ENCODE measurements at regions not wholly inside any gene's neighbourhood (a gene's known extent, or its start where the extent isn't known, plus 50 kb on each side); places are given as distances from the start of the nearest gene placed in this dataset.

DNA sequence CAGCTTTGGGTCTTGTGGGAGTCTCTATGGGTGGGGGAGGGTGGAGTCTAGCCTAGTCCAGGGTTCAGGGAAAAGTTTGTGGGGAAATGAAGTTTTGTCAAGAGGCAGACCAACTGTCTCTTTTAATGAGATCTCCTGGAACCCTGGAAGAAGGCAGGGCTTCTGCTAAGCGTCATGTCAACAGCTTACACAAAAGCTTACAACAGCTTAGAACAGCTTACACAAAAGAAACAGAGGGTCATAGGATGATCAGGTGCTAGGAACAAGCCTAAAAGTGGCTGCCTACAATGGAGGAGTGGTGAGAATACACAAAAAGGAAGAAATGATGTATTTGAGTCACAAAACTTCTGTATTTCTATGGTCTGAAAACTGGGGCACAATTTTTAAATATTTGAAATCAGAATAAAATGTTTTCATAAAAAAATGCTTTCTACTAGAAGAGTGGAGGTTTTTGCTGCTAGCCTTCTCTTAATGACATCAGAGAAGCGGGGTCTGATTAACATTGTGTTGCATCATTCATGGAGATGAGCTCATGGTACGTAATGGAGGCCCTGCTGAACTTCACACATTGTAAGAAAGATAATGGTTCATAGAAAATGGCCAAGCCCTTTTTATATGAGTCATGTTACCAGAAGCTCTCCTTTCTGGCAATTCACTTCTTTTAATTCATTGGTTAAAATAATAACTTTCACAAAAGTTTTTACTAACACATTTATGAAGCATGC is 351.0 kb downstream of the PIK3C3 start:
- H3K9ac ChIP-seq (ENCODE audit: low read length) = no peak overlapping the region
- H3K4me3 ChIP-seq (ENCODE audit: low read length) = no peak overlapping the region
- H3K9me3 ChIP-seq (ENCODE audit: low read length) = no peaks in the 10 kb centered on the region
- ATAC-seq (no peak), DNase-seq (no peak)
- no peaks in the 10 kb centered on the region for H3K27me3 ChIP-seq (ENCODE audit: low read length)
- H3F3A ChIP-seq (ENCODE audit: low read length, unreplicated experiment) = no peaks in the 10 kb centered on the region
- H3K4me2 ChIP-seq (ENCODE audit: low read length) = no peak overlapping the region
- no peaks in the 10 kb centered on the region for H4K20me1 ChIP-seq (ENCODE audit: low read length)
- H3K9me2 ChIP-seq (replicated peaks; ENCODE audit: low read length) = no peaks in the 10 kb centered on the region
- intact Hi-C loops (cut with micrococcal nuclease) = no loop called here
- no peak overlapping the region for H2AFZ ChIP-seq (ENCODE audit: low read length)
- TF ChIP-seq EZH2 (IDR thresholded peaks at IDR 0.05; ENCODE audit: low read length, unreplicated experiment) (no peak), EZH2phosphoT487 (IDR thresholded peaks at IDR 0.05; ENCODE audit: borderline replicate concordance, low read length) (no peak)
- TF ChIP-seq, protein P1, sequence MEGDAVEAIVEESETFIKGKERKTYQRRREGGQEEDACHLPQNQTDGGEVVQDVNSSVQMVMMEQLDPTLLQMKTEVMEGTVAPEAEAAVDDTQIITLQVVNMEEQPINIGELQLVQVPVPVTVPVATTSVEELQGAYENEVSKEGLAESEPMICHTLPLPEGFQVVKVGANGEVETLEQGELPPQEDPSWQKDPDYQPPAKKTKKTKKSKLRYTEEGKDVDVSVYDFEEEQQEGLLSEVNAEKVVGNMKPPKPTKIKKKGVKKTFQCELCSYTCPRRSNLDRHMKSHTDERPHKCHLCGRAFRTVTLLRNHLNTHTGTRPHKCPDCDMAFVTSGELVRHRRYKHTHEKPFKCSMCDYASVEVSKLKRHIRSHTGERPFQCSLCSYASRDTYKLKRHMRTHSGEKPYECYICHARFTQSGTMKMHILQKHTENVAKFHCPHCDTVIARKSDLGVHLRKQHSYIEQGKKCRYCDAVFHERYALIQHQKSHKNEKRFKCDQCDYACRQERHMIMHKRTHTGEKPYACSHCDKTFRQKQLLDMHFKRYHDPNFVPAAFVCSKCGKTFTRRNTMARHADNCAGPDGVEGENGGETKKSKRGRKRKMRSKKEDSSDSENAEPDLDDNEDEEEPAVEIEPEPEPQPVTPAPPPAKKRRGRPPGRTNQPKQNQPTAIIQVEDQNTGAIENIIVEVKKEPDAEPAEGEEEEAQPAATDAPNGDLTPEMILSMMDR (conservative IDR thresholded peaks at IDR 0.05; ENCODE audit: low read depth, low read length) = no peak
- no peak overlapping the region for H3K27ac ChIP-seq (ENCODE audit: low read length)
- no peaks in the 10 kb centered on the region for H3K4me1 ChIP-seq (ENCODE audit: insufficient read depth, low read length)
- CTCF ChIA-PET = no interaction called here
- BruUV-seq (replicated peaks) = no TSS peak
- POLR2A ChIA-PET (ENCODE audit: unreplicated experiment) = no interaction called here
- no peaks in the 10 kb centered on the region for H3K36me3 ChIP-seq (ENCODE audit: low read depth, low read length)
- H3K79me2 ChIP-seq (ENCODE audit: low read length) = no peaks in the 10 kb centered on the region

DNA sequence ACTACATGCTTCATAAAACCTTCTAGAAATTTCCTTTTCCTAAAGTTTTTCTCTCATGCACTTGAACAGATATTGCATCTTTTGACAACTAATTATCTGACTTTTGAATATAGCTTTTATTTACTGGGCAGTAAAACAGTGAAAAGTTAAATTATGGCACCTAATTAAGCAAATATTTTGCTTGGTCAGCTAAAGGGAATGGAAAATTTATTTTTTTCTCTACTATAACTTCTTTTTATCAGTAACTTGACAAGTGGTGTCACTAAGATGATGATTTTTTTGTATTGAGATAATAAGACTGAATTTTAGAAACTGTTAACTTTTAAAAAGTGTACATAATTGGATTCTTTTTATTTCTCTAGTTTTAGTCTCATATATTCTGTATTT is 351.6 kb downstream of the PIK3C3 start:
- H3K9me3 ChIP-seq (ENCODE audit: low read length) = no peaks in the 10 kb centered on the region
- H2AFZ ChIP-seq (ENCODE audit: low read length) = no peak overlapping the region
- no peak overlapping the region for H3K4me3 ChIP-seq (ENCODE audit: low read length)
- no peaks in the 10 kb centered on the region for H3F3A ChIP-seq (ENCODE audit: low read length, unreplicated experiment)
- no peak overlapping the region for H3K9ac ChIP-seq (ENCODE audit: low read length)
- CTCF ChIA-PET = no interaction called here
- DNase-seq (no peak), ATAC-seq (no peak)
- no peaks in the 10 kb centered on the region for H4K20me1 ChIP-seq (ENCODE audit: low read length)
- TF ChIP-seq EZH2 (IDR thresholded peaks at IDR 0.05; ENCODE audit: low read length, unreplicated experiment) (no peak), EZH2phosphoT487 (IDR thresholded peaks at IDR 0.05; ENCODE audit: borderline replicate concordance, low read length) (no peak)
- TF ChIP-seq, protein P1 (conservative IDR thresholded peaks at IDR 0.05; ENCODE audit: low read depth, low read length) = no peak
- H3K4me2 ChIP-seq (ENCODE audit: low read length) = no peak overlapping the region
- intact Hi-C loops (cut with micrococcal nuclease) = no loop called here
- POLR2A ChIA-PET (ENCODE audit: unreplicated experiment) = no interaction called here
- H3K9me2 ChIP-seq (replicated peaks; ENCODE audit: low read length) = no peaks in the 10 kb centered on the region
- BruUV-seq (replicated peaks) = no TSS peak
- no peak overlapping the region for H3K27ac ChIP-seq (ENCODE audit: low read length)
- no peaks in the 10 kb centered on the region for H3K4me1 ChIP-seq (ENCODE audit: insufficient read depth, low read length)
- no peaks in the 10 kb centered on the region for H3K36me3 ChIP-seq (ENCODE audit: low read depth, low read length)
- no peaks in the 10 kb centered on the region for H3K79me2 ChIP-seq (ENCODE audit: low read length)
- H3K27me3 ChIP-seq (ENCODE audit: low read length) = no peaks in the 10 kb centered on the region

DNA sequence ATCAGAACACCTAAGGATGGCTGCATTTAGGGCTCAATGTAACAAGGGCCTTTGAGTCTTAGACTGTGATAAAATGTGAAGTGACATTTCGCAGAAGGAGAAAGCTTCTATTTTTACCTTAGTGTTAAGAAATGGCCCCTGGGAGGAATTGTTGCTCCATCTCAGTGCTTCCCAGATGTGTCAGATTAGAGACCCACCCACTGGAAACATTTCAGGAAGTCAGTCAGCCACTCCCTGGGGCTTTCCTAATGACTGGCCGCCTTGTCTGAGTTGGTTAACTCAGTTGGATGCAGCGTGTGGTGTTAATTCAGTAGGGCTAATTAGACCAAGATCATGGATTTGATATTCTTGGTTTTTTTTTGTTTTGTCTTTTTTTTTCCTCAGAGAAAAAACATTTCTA is 355.9 kb downstream of the PIK3C3 start:
- H3K27ac ChIP-seq (ENCODE audit: low read length) = no peak overlapping the region
- H3K36me3 ChIP-seq (ENCODE audit: low read depth, low read length) = no peaks in the 10 kb centered on the region
- CTCF ChIA-PET = no interaction called here

More for the DNA sequence above, 355.9 kb downstream of the PIK3C3 start:
- H3K79me2 ChIP-seq (ENCODE audit: low read length) = no peaks in the 10 kb centered on the region
- no peaks in the 10 kb centered on the region for H3K9me3 ChIP-seq (ENCODE audit: low read length)
- no peak overlapping the region for H2AFZ ChIP-seq (ENCODE audit: low read length)
- TF ChIP-seq EZH2phosphoT487 (IDR thresholded peaks at IDR 0.05; ENCODE audit: borderline replicate concordance, low read length) = no peak
- TF ChIP-seq, protein P1 (conservative IDR thresholded peaks at IDR 0.05; ENCODE audit: low read depth, low read length) = no peak
- no peak for TF ChIP-seq EZH2 (IDR thresholded peaks at IDR 0.05; ENCODE audit: low read length, unreplicated experiment)
- intact Hi-C loops (cut with micrococcal nuclease) = no loop called here
- no peaks in the 10 kb centered on the region for H3K4me1 ChIP-seq (ENCODE audit: insufficient read depth, low read length)
- H3K4me3 ChIP-seq (ENCODE audit: low read length) = no peak overlapping the region
- no peaks in the 10 kb centered on the region for H3K27me3 ChIP-seq (ENCODE audit: low read length)
- POLR2A ChIA-PET (ENCODE audit: unreplicated experiment) = no interaction called here
- BruUV-seq (replicated peaks) = no TSS peak
- no peak overlapping the region for H3K9ac ChIP-seq (ENCODE audit: low read length)
- H3F3A ChIP-seq (ENCODE audit: low read length, unreplicated experiment) = no peaks in the 10 kb centered on the region
- H3K4me2 ChIP-seq (ENCODE audit: low read length) = no peak overlapping the region
- H3K9me2 ChIP-seq (replicated peaks; ENCODE audit: low read length) = no peaks in the 10 kb centered on the region
- DNase-seq (no peak), ATAC-seq (no peak)
- no peaks in the 10 kb centered on the region for H4K20me1 ChIP-seq (ENCODE audit: low read length)
